ENCODE measurements at regions not wholly inside any gene's neighbourhood (a gene's known extent, or its start where the extent isn't known, plus 50 kb on each side); places are given as distances from the start of the nearest gene placed in this dataset.

- no peak for DNase-seq (ENCODE audit: low read depth in 2 of 2)
Observed at GRCh38 chr7:438361-438760, 81.3 kb downstream of the PDGFA start.

DNA sequence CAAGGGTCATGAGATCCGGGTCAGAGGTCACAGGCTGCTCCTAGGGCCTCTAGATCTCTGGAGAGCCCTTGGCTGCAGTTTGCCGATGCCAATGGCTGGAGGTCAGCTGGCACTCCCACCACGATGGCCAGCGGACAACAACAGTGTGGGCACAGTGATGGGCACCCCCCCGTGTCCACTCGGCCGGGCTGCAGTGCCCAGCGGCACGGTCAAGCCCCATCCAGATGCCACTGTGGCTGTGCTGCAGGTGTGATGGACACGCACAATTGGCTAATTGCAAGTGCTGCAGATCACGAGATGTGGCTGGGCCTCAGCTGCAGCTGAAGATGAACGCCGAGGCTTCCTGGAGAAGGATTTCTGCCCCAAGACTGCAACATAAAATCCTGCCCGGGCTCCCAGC lies 80.7 kb downstream of the PDGFA start:
- DNase-seq (ENCODE audit: low read depth in 2 of 2): no peak

- DNase-seq (ENCODE audit: low read depth in 2 of 2): no peak
Observed at GRCh38 chr7:440059-440749, 79.4 kb downstream of the PDGFA start.

GRCh38 chr7:441684-442421 lies 77.8 kb downstream of the PDGFA start:
- no peak for DNase-seq (ENCODE audit: low read depth in 2 of 2)

DNA sequence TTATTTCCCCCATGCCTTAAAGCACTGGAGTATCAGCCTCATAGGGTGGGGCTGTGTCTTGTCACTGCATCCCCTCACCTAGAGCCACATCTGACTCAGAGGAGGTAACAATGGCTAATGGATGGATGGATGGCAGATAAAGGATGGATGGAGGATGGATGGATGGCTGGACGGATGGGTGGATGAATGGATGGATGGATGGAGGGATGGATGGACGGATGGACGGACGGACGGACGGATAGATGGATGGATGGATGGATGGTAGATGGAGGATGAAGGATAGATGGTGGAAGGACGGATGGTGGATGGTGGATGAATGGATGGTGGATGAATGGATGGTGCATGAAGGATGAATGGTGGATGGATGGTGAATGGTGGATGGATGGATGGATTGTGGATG lies 77.2 kb downstream of the PDGFA start:
- no peak for DNase-seq (ENCODE audit: low read depth in 2 of 2)

- DNase-seq (ENCODE audit: low read depth in 2 of 2): no peak
Observed at GRCh38 chr7:443279-443833, 76.3 kb downstream of the PDGFA start.

GRCh38 chr7:444606-445005 lies 75.0 kb downstream of the PDGFA start:
- DNase-seq (ENCODE audit: low read depth in 2 of 2): no peak

- no peak for DNase-seq (ENCODE audit: low read depth in 2 of 2)
Observed at GRCh38 chr7:445020-445419, 74.6 kb downstream of the PDGFA start.

- DNase-seq (ENCODE audit: low read depth in 2 of 2): no peak
Observed at GRCh38 chr7:445563-446288, 73.9 kb downstream of the PDGFA start.

- no peak for DNase-seq (ENCODE audit: low read depth in 2 of 2)
Observed at GRCh38 chr7:446289-446935, 73.2 kb downstream of the PDGFA start.
